ENCODE measurements at regions not wholly inside any gene's neighbourhood (a gene's known extent, or its start where the extent isn't known, plus 50 kb on each side); places are given as distances from the start of the nearest gene placed in this dataset.

GRCh38 chr2:12299431-12299830, 417.3 kb upstream of the TRIB2 start:
- no peak for DNase-seq

GRCh38 chr2:12300019-12300602, 416.6 kb upstream of the TRIB2 start:
- DNase-seq: no peak

DNA sequence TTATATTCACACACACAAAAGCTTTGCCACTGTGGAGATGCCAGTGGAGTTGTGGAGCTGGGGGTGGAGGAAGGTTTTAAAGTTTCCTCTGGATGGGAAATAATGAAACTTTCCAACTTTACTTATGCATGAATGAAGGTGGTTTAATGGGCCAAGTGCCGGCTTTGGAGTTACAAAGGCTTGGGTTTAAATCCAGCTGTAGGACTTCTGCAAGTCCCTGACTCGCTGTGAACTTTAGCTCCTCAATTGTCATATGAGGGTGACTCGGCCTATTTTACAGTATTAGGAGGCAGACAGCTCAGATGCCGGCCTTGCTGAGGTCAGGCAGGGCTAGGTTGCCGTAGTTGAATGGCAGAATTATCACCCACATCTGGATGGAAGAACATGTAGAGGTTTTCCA, 415.8 kb upstream of the TRIB2 start:
- no peak for DNase-seq

GRCh38 chr2:12302140-12302539, 414.6 kb upstream of the TRIB2 start:
- DNase-seq: no peak

DNA sequence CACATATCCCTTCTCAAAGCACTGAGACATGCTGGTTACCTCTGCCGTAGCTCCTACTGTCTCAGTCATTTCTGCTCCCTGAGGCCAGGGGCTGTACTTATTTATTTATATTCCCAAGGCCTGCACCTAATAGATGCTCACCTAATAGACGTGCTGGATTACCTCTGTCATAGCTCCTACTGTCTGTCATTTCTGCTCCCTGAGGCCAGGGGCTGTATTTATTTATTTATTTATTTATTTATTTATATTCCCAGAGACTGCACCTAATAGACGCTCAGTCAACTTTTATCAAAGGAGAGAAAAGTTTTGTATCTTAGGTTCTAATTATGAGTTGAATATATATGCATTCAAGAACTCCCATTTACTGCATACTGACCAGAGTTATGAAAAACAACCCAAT, 414.0 kb upstream of the TRIB2 start:
- DNase-seq: no peak

- DNase-seq: no peak
These were observed 413.3 kb upstream of the TRIB2 start for GRCh38 chr2:12303181-12304030.

DNA sequence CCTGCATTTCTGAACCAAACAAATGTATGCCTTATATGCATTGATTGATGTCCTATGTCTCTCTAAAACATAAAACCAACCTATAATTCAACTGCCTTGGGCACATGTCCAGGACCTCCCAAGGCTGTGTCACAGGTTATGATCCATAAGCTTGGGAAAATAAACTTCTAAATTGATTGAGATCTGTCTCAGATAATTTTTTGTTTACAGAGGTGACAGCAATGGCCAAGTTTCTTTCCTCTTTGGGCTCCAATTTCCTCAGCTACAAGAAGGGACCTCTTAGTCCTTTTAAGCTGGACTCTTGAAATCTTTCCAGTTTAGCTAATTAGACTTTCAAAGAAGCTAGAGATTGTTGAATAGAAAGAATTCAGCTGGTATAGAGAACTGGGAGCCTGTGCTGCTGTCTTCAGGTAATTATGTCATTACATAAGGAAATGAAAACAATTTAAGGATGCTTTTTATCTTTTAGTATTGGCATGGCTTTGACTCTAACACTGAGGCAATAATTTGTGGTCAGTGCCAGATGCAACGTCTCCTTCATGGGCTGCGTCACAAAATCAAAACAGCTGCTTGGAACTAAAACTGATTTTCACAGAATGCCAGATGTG, 412.1 kb upstream of the TRIB2 start:
- DNase-seq: no peak

GRCh38 chr2:12305931-12306330, 410.8 kb upstream of the TRIB2 start:
- DNase-seq: no peak

- no peak for DNase-seq
These were observed 406.3 kb upstream of the TRIB2 start for GRCh38 chr2:12310399-12310798.

- peak; percentile 46 for DNase-seq
These were observed 403.1 kb upstream of the TRIB2 start for GRCh38 chr2:12313445-12314126.

- DNase-seq: no peak
These were observed 402.5 kb upstream of the TRIB2 start for GRCh38 chr2:12314127-12314760.

- DNase-seq: no peak
These were observed 401.5 kb upstream of the TRIB2 start for GRCh38 chr2:12315224-12315623.

DNA sequence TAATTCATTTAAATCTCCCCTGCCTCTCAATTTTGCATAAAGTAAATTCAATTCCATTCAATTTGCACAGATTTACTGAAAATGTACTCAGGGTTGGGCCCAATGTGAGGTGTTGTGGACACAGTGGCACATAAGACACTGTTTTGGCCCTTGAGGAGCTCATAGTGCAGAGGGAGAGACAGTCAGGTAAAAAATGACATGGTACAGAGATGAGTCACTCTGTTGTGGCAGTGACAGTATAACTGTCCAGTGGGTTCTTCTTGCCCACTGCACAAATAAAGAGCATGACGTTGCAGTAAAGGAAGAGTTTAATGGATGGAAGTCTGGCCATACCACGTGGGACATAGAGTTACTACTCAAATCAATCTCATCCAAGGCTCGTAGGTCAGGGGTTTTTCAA, 400.3 kb upstream of the TRIB2 start:
- DNase-seq: no peak

DNA sequence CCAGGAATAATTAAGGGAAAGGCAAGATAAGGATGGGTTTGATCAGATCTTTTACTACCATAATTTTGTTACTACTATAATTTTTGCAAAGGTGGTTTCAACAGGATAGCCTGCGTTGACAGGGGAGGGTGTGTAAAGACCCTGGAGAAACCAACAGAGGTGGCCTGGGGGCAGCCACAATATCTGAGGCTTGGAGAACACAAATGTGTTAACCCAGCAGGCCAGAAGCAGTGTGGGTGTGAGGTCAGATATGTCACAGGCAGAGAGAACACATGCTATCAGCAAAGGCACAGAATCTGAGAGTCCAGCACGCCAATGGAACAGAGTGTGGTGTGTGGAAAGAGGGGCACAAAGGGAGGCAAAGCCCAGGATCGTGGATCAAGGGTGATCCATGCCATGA, 399.4 kb upstream of the TRIB2 start:
- no peak for DNase-seq

- DNase-seq: no peak
These were observed 398.8 kb upstream of the TRIB2 start for GRCh38 chr2:12317814-12318426.

- DNase-seq: peak; percentile 69
These were observed 398.2 kb upstream of the TRIB2 start for GRCh38 chr2:12318427-12319057.

GRCh38 chr2:12320027-12320734, 396.6 kb upstream of the TRIB2 start:
- DNase-seq: no peak

GRCh38 chr2:12320991-12321641, 395.6 kb upstream of the TRIB2 start:
- DNase-seq: peak; percentile 79

DNA sequence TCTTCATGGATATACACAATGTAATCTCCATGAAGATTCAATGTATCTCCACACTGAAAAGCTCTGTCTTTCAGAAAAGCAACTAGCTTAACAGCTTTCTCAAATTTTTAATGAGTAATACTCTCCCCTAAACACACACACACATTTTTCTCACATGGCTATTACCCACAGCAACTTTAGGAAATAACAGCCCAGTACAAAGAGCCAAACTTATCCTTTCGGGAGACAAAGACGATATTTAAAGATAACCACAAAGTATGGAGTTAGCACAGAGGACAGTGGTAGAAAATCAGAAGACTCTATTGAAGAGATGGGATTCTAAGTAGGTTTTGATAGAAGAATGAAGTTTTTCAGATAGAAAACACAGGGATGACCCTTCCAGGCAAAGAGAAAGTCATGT, 394.9 kb upstream of the TRIB2 start:
- DNase-seq: no peak

- DNase-seq: no peak
These were observed 390.9 kb upstream of the TRIB2 start for GRCh38 chr2:12325806-12326205.

Measured in femur (tissue), 1 donor.